ENCODE measurements at regions not wholly inside any gene's neighbourhood (a gene's known extent, or its start where the extent isn't known, plus 50 kb on each side); places are given as distances from the start of the nearest gene placed in this dataset.

GRCh38 chr11:121844016-121844415, 272.0 kb downstream of the BLID start:
- TF ChIP-seq REST (IDR thresholded peaks at IDR 0.05; ENCODE audit: low read depth) (no peak), USF1 (IDR thresholded peaks at IDR 0.05) (peak; percentile 77), FOXM1 (IDR thresholded peaks at IDR 0.05; ENCODE audit: borderline replicate concordance, low read depth) (no peak), CEBPB (IDR thresholded peaks at IDR 0.05) (no peak)

GRCh38 chr11:121842192-121842585, 273.8 kb downstream of the BLID start:
- TF ChIP-seq CREB1 (IDR thresholded peaks at IDR 0.05; ENCODE audit: low read depth), result no peak
- no peak for TF ChIP-seq FOXM1 (IDR thresholded peaks at IDR 0.05; ENCODE audit: borderline replicate concordance, low read depth)
- no peak for TF ChIP-seq TCF12 (IDR thresholded peaks at IDR 0.05; ENCODE audit: low read depth)
- no peak for TF ChIP-seq REST (IDR thresholded peaks at IDR 0.05; ENCODE audit: low read depth)
- no peak for TF ChIP-seq TAF1 (IDR thresholded peaks at IDR 0.05; ENCODE audit: low read depth)
- TF ChIP-seq EGR1 (IDR thresholded peaks at IDR 0.05), result no peak
- no peak for TF ChIP-seq ZBTB7A (IDR thresholded peaks at IDR 0.05; ENCODE audit: low read depth)
- TF ChIP-seq RAD21 (IDR thresholded peaks at IDR 0.05; ENCODE audit: low read depth), result no peak
- TF ChIP-seq NFIC (IDR thresholded peaks at IDR 0.05), result no peak
- TF ChIP-seq CEBPB (IDR thresholded peaks at IDR 0.05), result no peak
- no peak for TF ChIP-seq YY1 (IDR thresholded peaks at IDR 0.05; ENCODE audit: low read depth)
- no peak for TF ChIP-seq TEAD4 (IDR thresholded peaks at IDR 0.05)
- no peak for TF ChIP-seq EP300 (IDR thresholded peaks at IDR 0.05; ENCODE audit: borderline replicate concordance)
- TF ChIP-seq MAX (IDR thresholded peaks at IDR 0.05), result no peak
- no peak for TF ChIP-seq USF1 (IDR thresholded peaks at IDR 0.05)

- TF ChIP-seq TAF1 (IDR thresholded peaks at IDR 0.05; ENCODE audit: low read depth), result no peak
- peak; percentile 84 for TF ChIP-seq FOXM1 (IDR thresholded peaks at IDR 0.05; ENCODE audit: borderline replicate concordance, low read depth)
- TF ChIP-seq EP300 (IDR thresholded peaks at IDR 0.05; ENCODE audit: borderline replicate concordance), result peak; percentile 90
- no peak for TF ChIP-seq CREB1 (IDR thresholded peaks at IDR 0.05; ENCODE audit: low read depth)
- no peak for TF ChIP-seq REST (IDR thresholded peaks at IDR 0.05; ENCODE audit: low read depth)
- no peak for TF ChIP-seq ZBTB7A (IDR thresholded peaks at IDR 0.05; ENCODE audit: low read depth)
- peak; percentile 72 for TF ChIP-seq CEBPB (IDR thresholded peaks at IDR 0.05)
- no peak for TF ChIP-seq MAX (IDR thresholded peaks at IDR 0.05)
- no peak for TF ChIP-seq USF1 (IDR thresholded peaks at IDR 0.05)
- no peak for TF ChIP-seq YY1 (IDR thresholded peaks at IDR 0.05; ENCODE audit: low read depth)
- TF ChIP-seq EGR1 (IDR thresholded peaks at IDR 0.05), result no peak
- no peak; the same call in 1 of the 2 replicates for TF ChIP-seq RAD21 (IDR thresholded peaks at IDR 0.05; ENCODE audit: low read depth)
- TF ChIP-seq NFIC (IDR thresholded peaks at IDR 0.05), result peak; percentile 95
- TF ChIP-seq TEAD4 (IDR thresholded peaks at IDR 0.05), result peak; percentile 97
- TF ChIP-seq TCF12 (IDR thresholded peaks at IDR 0.05; ENCODE audit: low read depth), result peak; percentile 88
Measured at GRCh38 chr11:121841487-121842191, 274.4 kb downstream of the BLID start.

- TF ChIP-seq CREB1 (IDR thresholded peaks at IDR 0.05; ENCODE audit: low read depth) (no peak), FOXM1 (IDR thresholded peaks at IDR 0.05; ENCODE audit: borderline replicate concordance, low read depth) (no peak)
Measured at GRCh38 chr11:121839781-121840180, 276.2 kb downstream of the BLID start.
